ENCODE measurements at regions not wholly inside any gene's neighbourhood (a gene's known extent, or its start where the extent isn't known, plus 50 kb on each side); places are given as distances from the start of the nearest gene placed in this dataset.
"Not testable (repeated sequence)": the region's sequence is repeated elsewhere in the genome, so short reads cannot be mapped to it uniquely, and the experiment has no call there.

DNA sequence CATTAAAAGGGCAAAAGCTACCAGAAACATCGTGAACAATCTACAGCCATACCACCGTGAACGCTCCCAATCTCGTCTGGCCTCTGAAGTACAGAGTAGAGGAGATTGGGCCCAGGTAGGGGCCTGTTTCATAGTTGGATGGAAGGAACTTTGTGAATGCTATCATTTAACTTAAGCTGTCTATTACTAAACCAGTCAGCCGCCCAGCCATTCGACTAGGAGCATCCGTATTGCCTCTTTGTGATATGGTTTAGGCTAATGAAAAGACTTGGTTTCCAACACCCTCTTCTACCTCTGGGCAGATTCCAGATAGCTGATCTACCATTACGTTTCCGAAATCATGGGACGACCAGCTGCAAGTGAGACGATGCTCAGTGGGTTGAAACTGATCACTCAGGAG, 54.0 kb upstream of the TBL1X start:
- H3K4me1 Mint-ChIP-seq; H3K36me3 ChIP-seq (replicated peaks in 1 of 2; ENCODE audit: control extremely low read depth in 1 of 2, control insufficient read depth in 1 of 2, extremely low read depth in 1 of 2, insufficient read depth in 2 of 2, low read length in 1 of 2); H2AFZ ChIP-seq (ENCODE audit: insufficient read depth, low read depth, low read length, poor library complexity, severe bottlenecking); POLR2A ChIA-PET; ATAC-seq (ENCODE audit: low read depth); H3K4me2 ChIP-seq (replicated peaks; ENCODE audit: low read depth, low read length, poor library complexity, severe bottlenecking); H3K79me2 ChIP-seq (ENCODE audit: control insufficient read depth, insufficient read depth, low read length); H3K27me3 Mint-ChIP-seq; H4K20me1 ChIP-seq (ENCODE audit: control insufficient read depth, insufficient read depth, low read length, poor library complexity, severe bottlenecking); H3K27me3 ChIP-seq (replicated peaks in 1 of 4; ENCODE audit: control extremely low read depth in 1 of 4, control insufficient read depth in 3 of 4, insufficient read depth in 4 of 4, low read length in 3 of 4); H3K9me3 ChIP-seq (ENCODE audit: control extremely low read depth in 1 of 3, control insufficient read depth in 2 of 3, insufficient read depth in 1 of 3, low read length in 2 of 3); H3K9ac ChIP-seq (ENCODE audit: low read length); DNase-seq; H3K9me3 Mint-ChIP-seq (ENCODE audit: insufficient read depth); H3K4me1 ChIP-seq (ENCODE audit: control insufficient read depth in 2 of 2, insufficient read depth in 2 of 2, low read length in 2 of 2); H3K27ac Mint-ChIP-seq; intact Hi-C loops (cut with micrococcal nuclease); H3K27ac ChIP-seq (ENCODE audit: low read length in 2 of 2); H3K4me3 ChIP-seq (ENCODE audit: control extremely low read depth in 1 of 5, extremely low read depth in 1 of 5, insufficient read depth in 1 of 5, low read depth in 2 of 5, low read length in 4 of 5); CTCF ChIA-PET; H3K4me3 Mint-ChIP-seq: not testable (repeated sequence)
- WGBS (ENCODE audit: insufficient coverage), result no CpG with 5 or more reads among the region's 11 CpGs

DNA sequence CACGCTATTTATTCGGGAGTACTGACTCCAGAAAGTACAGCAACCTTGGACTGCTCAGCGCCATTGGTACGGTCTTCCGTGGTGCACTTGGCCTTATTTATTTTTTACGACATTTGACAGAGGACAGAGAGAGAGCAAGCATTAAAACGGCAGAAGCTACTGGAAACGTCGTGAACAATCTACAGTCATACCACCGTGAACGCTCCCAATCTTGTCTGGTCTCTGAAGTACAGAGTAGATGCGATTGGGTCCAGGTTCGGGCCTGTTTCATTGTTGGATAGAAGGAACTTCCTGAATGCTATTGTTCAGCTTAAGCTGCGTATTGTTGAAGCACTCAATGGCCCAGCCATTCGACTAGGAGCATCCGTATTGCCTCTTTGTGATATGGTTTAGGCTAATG, 53.2 kb upstream of the TBL1X start:
- H3K9ac ChIP-seq (ENCODE audit: low read length); H3K36me3 ChIP-seq (replicated peaks in 1 of 2; ENCODE audit: control extremely low read depth in 1 of 2, control insufficient read depth in 1 of 2, extremely low read depth in 1 of 2, insufficient read depth in 2 of 2, low read length in 1 of 2); DNase-seq; H3K27ac ChIP-seq (ENCODE audit: low read length in 2 of 2); intact Hi-C loops (cut with micrococcal nuclease); H3K9me3 ChIP-seq (ENCODE audit: control extremely low read depth in 1 of 3, control insufficient read depth in 2 of 3, insufficient read depth in 1 of 3, low read length in 2 of 3); H3K27me3 ChIP-seq (replicated peaks in 1 of 4; ENCODE audit: control extremely low read depth in 1 of 4, control insufficient read depth in 3 of 4, insufficient read depth in 4 of 4, low read length in 3 of 4); H2AFZ ChIP-seq (ENCODE audit: insufficient read depth, low read depth, low read length, poor library complexity, severe bottlenecking); H3K27me3 Mint-ChIP-seq; H3K4me1 ChIP-seq (ENCODE audit: control insufficient read depth in 2 of 2, insufficient read depth in 2 of 2, low read length in 2 of 2); H3K27ac Mint-ChIP-seq; ATAC-seq (ENCODE audit: low read depth); H3K79me2 ChIP-seq (ENCODE audit: control insufficient read depth, insufficient read depth, low read length); POLR2A ChIA-PET; H3K4me3 Mint-ChIP-seq; H3K4me3 ChIP-seq (ENCODE audit: control extremely low read depth in 1 of 5, extremely low read depth in 1 of 5, insufficient read depth in 1 of 5, low read depth in 2 of 5, low read length in 4 of 5); H3K4me2 ChIP-seq (replicated peaks; ENCODE audit: low read depth, low read length, poor library complexity, severe bottlenecking); H3K4me1 Mint-ChIP-seq; H3K9me3 Mint-ChIP-seq (ENCODE audit: insufficient read depth); H4K20me1 ChIP-seq (ENCODE audit: control insufficient read depth, insufficient read depth, low read length, poor library complexity, severe bottlenecking); CTCF ChIA-PET: not testable (repeated sequence)
- 100% methylated on average over 4 of the region's 16 CpGs for WGBS (ENCODE audit: insufficient coverage)

DNA sequence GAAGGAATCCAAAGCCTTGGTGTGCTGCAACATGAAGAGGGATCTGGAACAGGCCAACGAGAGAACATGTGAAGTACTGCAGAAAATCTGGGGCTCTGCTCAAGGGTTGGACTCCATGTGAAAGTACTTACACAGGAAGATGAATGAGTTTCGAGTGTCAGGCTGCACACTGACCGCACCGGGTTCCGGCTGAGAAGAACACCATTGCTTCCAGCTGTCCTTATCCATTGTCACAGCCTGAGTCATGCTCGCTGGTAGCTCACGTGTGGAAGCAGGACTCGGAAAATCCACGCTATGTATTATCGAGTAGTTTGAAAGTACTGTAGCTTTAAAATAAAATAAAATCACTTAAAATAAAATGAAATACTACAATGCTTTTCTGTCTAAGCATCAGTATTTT, 50.4 kb upstream of the TBL1X start:
- ATAC-seq (ENCODE audit: low read depth), result no peak
- Histone ChIP-seq H3K4me2 (replicated peaks; ENCODE audit: low read depth, low read length, poor library complexity, severe bottlenecking) (no peak overlapping the region), H3K27ac (ENCODE audit: low read length in 2 of 2) (no peak overlapping the region), H3K36me3 (replicated peaks in 1 of 2; ENCODE audit: control extremely low read depth in 1 of 2, control insufficient read depth in 1 of 2, extremely low read depth in 1 of 2, insufficient read depth in 2 of 2, low read length in 1 of 2) (no peaks in the 10 kb centered on the region), H4K20me1 (ENCODE audit: control insufficient read depth, insufficient read depth, low read length, poor library complexity, severe bottlenecking) (no peaks in the 10 kb centered on the region), H3K4me3 (ENCODE audit: control extremely low read depth in 1 of 5, extremely low read depth in 1 of 5, insufficient read depth in 1 of 5, low read depth in 2 of 5, low read length in 4 of 5) (no peak overlapping the region), H3K79me2 (ENCODE audit: control insufficient read depth, insufficient read depth, low read length) (no peaks in the 10 kb centered on the region), H3K9me3 (ENCODE audit: control extremely low read depth in 1 of 3, control insufficient read depth in 2 of 3, insufficient read depth in 1 of 3, low read length in 2 of 3) (no peaks in the 10 kb centered on the region), H2AFZ (ENCODE audit: insufficient read depth, low read depth, low read length, poor library complexity, severe bottlenecking) (no peak overlapping the region), H3K27me3 (replicated peaks in 1 of 4; ENCODE audit: control extremely low read depth in 1 of 4, control insufficient read depth in 3 of 4, insufficient read depth in 4 of 4, low read length in 3 of 4) (no peaks in the 10 kb centered on the region), H3K9ac (ENCODE audit: low read length) (no peak overlapping the region), H3K4me1 (ENCODE audit: control insufficient read depth in 2 of 2, insufficient read depth in 2 of 2, low read length in 2 of 2) (no peaks in the 10 kb centered on the region)
- no peak for DNase-seq
- no peaks in the 10 kb centered on the region for H3K9me3 Mint-ChIP-seq (ENCODE audit: insufficient read depth)
- WGBS (ENCODE audit: insufficient coverage), result 100% methylated on average over 4 of the region's 10 CpGs
- intact Hi-C loops (cut with micrococcal nuclease), result no loop called here
- no peak overlapping the region for H3K27ac Mint-ChIP-seq
- H3K4me3 Mint-ChIP-seq, result no peak overlapping the region
- ChIA-PET CTCF (no interaction called here), POLR2A (no interaction called here)
- no peak for TF ChIP-seq EZH2 (IDR thresholded peaks at IDR 0.05; ENCODE audit: borderline replicate concordance, insufficient read depth, low read depth, low read length, poor library complexity, severe bottlenecking)
- TF ChIP-seq, protein P1, sequence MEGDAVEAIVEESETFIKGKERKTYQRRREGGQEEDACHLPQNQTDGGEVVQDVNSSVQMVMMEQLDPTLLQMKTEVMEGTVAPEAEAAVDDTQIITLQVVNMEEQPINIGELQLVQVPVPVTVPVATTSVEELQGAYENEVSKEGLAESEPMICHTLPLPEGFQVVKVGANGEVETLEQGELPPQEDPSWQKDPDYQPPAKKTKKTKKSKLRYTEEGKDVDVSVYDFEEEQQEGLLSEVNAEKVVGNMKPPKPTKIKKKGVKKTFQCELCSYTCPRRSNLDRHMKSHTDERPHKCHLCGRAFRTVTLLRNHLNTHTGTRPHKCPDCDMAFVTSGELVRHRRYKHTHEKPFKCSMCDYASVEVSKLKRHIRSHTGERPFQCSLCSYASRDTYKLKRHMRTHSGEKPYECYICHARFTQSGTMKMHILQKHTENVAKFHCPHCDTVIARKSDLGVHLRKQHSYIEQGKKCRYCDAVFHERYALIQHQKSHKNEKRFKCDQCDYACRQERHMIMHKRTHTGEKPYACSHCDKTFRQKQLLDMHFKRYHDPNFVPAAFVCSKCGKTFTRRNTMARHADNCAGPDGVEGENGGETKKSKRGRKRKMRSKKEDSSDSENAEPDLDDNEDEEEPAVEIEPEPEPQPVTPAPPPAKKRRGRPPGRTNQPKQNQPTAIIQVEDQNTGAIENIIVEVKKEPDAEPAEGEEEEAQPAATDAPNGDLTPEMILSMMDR (IDR thresholded peaks at IDR 0.05), result no peak
- H3K4me1 Mint-ChIP-seq, result no peaks in the 10 kb centered on the region
- H3K27me3 Mint-ChIP-seq, result no peaks in the 10 kb centered on the region

Data from B cell (primary cell).